ENCODE measurements at regions not wholly inside any gene's neighbourhood (a gene's known extent, or its start where the extent isn't known, plus 50 kb on each side); places are given as distances from the start of the nearest gene placed in this dataset.

- no peak for TF ChIP-seq POLR2A (IDR thresholded peaks at IDR 0.05)
- peak; percentile 54 to 90 (median 73) for TF ChIP-seq CTCF (IDR thresholded peaks at IDR 0.05)
These were observed 219.3 kb upstream of the GSE1 start for GRCh38 chr16:85393674-85394451.

All from thyroid gland (tissue), 4 donors.